ENCODE measurements at regions not wholly inside any gene's neighbourhood (a gene's known extent, or its start where the extent isn't known, plus 50 kb on each side); places are given as distances from the start of the nearest gene placed in this dataset.
"Not testable (repeated sequence)": the region's sequence is repeated elsewhere in the genome, so short reads cannot be mapped to it uniquely, and the experiment has no call there.

DNA sequence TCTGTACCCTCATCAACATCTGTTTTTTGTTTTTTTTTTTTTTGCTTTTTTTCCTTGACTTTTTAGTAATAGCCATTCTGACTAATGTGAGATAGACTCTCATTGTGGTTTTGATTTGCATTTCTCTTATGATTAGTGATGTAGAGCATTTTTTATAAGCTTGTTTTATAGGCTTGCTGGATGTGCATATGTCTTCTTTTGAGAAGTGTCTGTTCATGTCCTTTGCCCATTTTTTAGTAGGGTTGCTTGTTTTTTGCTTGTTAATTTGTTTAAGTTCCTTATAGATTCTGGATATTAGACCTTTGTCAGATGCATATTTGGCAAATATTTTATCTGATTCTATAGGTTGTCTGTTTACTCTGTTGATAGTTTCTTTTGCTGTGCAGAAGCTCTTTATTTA, 53.5 kb upstream of the FAR1 start:
- H3K27ac Mint-ChIP-seq, DNase-seq, H3K36me3 Mint-ChIP-seq, H3K4me1 Mint-ChIP-seq, H3K4me3 Mint-ChIP-seq, CTCF ChIA-PET: not testable (repeated sequence)
- Mint-ChIP-seq H3K9me3 (peaks cover 17% of the 10 kb centered on the region), H3K27me3 (peaks cover 11% of the 10 kb centered on the region)

- H3K9me3 Mint-ChIP-seq = peaks cover 2% of the 10 kb centered on the region
- CTCF ChIA-PET = no interaction called here
- H3K27me3 Mint-ChIP-seq = peaks cover 4% of the 10 kb centered on the region
- H3K27ac Mint-ChIP-seq = no peak overlapping the region
- no peak for DNase-seq
- no peak overlapping the region for H3K4me3 Mint-ChIP-seq
- no peaks in the 10 kb centered on the region for H3K4me1 Mint-ChIP-seq
- no peaks in the 10 kb centered on the region for H3K36me3 Mint-ChIP-seq
Measured at GRCh38 chr11:13608656-13609055, 59.8 kb upstream of the FAR1 start.

DNA sequence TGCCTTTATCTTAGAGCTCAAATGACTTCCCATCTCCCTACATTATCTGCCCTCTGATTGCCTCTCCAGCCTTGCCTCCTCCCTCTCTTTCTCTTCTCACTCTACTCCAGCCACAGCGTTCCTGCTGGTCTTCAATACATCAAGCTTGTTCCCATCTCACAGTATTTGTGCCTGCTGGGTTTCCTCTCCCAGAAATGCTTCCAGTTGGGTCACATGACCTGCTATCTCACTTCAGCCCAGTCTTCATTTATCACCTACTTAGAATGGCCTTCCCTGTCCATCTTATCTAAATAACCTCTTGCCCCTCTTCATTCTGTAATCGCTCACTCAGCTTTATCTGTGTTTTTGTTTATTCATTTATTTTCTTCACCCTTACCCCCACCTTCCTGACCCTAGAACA, 61.8 kb upstream of the FAR1 start:
- CTCF ChIA-PET = no interaction called here
- no peaks in the 10 kb centered on the region for H3K9me3 Mint-ChIP-seq
- no peak for DNase-seq
- H3K27me3 Mint-ChIP-seq = peaks cover 4% of the 10 kb centered on the region
- no peak overlapping the region for H3K27ac Mint-ChIP-seq
- H3K4me1 Mint-ChIP-seq = no peaks in the 10 kb centered on the region
- no peak overlapping the region for H3K4me3 Mint-ChIP-seq
- H3K36me3 Mint-ChIP-seq = no peaks in the 10 kb centered on the region

DNA sequence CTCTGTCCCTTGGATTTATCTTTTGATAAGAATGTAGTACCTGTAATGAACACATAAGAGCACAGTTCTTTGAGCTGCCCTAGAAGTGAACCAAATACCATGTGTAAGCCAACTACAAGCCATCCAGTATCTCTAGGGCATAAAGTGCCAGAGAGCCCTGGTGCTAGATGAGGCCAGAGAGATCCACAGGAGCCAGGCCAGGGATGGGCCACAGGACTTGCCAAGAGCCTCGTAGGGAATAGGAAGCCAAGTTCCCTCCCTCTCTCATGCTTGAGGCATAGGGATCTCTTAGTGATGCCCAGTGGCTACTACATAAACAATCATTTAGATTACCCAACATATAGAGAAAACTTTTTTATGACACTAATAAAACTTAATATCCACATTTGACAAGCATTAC, 64.8 kb upstream of the FAR1 start:
- Mint-ChIP-seq H3K27ac (no peak overlapping the region), H3K27me3 (peaks cover 10% of the 10 kb centered on the region), H3K36me3 (no peaks in the 10 kb centered on the region), H3K9me3 (no peaks in the 10 kb centered on the region), H3K4me1 (no peaks in the 10 kb centered on the region), H3K4me3 (no peak overlapping the region)
- no peak for DNase-seq
- CTCF ChIA-PET = no interaction called here

- CTCF ChIA-PET = no interaction called here
- no peaks in the 10 kb centered on the region for H3K9me3 Mint-ChIP-seq
- no peak overlapping the region for H3K4me3 Mint-ChIP-seq
Measured at GRCh38 chr11:13602844-13603243, 65.6 kb upstream of the FAR1 start.

GRCh38 chr11:13596611-13597326, 71.7 kb upstream of the FAR1 start:
- Mint-ChIP-seq H3K4me1 (no peaks in the 10 kb centered on the region), H3K9me3 (no peaks in the 10 kb centered on the region), H3K27me3 (peaks cover 10% of the 10 kb centered on the region), H3K4me3 (no peak overlapping the region), H3K27ac (no peak overlapping the region), H3K36me3 (no peaks in the 10 kb centered on the region)
- CTCF ChIA-PET = no interaction called here
- DNase-seq = no peak

More at GRCh38 chr11:13602844-13603243, 65.6 kb upstream of the FAR1 start:
- Mint-ChIP-seq H3K27me3 (peaks cover 10% of the 10 kb centered on the region), H3K4me1 (no peaks in the 10 kb centered on the region), H3K36me3 (no peaks in the 10 kb centered on the region), H3K27ac (no peak overlapping the region)
- DNase-seq = no peak

DNA sequence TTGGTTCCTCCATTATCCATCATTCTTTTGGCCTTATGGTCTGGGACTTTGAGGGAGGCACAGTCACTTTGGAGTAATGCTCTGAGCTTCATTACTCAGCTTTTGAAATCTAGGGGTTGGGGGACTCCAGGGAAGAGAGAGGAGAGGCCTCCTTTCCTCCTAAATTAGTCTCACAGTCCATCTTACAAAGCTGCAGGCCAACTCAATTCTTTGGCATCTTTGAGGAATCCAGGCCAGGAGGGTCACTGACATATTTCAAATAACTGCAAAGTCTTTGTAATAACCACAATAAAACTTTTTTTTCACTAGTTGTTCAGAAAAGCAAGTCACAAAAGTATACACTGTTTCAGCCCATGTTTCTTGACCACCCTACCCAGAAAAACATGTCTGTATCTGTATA, 73.3 kb upstream of the FAR1 start:
- Mint-ChIP-seq H3K36me3 (no peaks in the 10 kb centered on the region), H3K4me3 (no peak overlapping the region), H3K27me3 (peaks cover under 1% of the 10 kb centered on the region), H3K27ac (no peak overlapping the region), H3K4me1 (no peaks in the 10 kb centered on the region), H3K9me3 (no peaks in the 10 kb centered on the region)
- no peak for DNase-seq
- CTCF ChIA-PET = no interaction called here

GRCh38 chr11:13594044-13594443, 74.4 kb upstream of the FAR1 start:
- H3K27me3 Mint-ChIP-seq = no peaks in the 10 kb centered on the region
- H3K27ac Mint-ChIP-seq = no peak overlapping the region
- no peaks in the 10 kb centered on the region for H3K9me3 Mint-ChIP-seq
- no peak overlapping the region for H3K4me3 Mint-ChIP-seq
- no peak for DNase-seq
- CTCF ChIA-PET = no interaction called here
- no peaks in the 10 kb centered on the region for H3K36me3 Mint-ChIP-seq
- no peaks in the 10 kb centered on the region for H3K4me1 Mint-ChIP-seq

- CTCF ChIA-PET = no interaction called here
- H3K4me3 Mint-ChIP-seq = no peak overlapping the region
- no peaks in the 10 kb centered on the region for H3K36me3 Mint-ChIP-seq
- no peak overlapping the region for H3K27ac Mint-ChIP-seq
- H3K9me3 Mint-ChIP-seq = peaks cover 2% of the 10 kb centered on the region
- no peak for DNase-seq
- no peaks in the 10 kb centered on the region for H3K27me3 Mint-ChIP-seq
- H3K4me1 Mint-ChIP-seq = no peaks in the 10 kb centered on the region
Measured at GRCh38 chr11:13578514-13579140, 82.8 kb upstream of the PTH start.

DNA sequence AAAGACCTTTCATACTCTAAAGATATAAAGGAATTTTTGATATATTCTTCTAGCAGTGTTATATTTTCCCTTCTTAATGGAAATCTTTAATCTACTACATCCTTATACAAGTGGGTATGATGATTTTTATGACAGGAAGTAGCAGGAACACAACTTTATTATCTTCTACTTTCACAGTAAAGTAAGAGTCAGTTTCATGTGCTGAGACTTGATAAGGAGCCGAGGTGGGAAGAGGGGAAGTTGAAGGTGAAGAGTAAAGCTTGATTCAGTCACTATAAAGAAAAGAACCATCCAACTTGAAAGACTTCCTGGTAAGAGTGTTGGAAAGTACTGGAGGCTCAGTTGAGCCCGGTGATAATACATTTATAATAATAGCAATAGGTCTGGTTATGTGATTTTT, 82.1 kb upstream of the PTH start:
- Mint-ChIP-seq H3K4me1 (no peaks in the 10 kb centered on the region), H3K4me3 (no peak overlapping the region), H3K36me3 (no peaks in the 10 kb centered on the region), H3K27me3 (no peaks in the 10 kb centered on the region), H3K27ac (no peak overlapping the region), H3K9me3 (peaks cover 2% of the 10 kb centered on the region)
- CTCF ChIA-PET = no interaction called here
- no peak for DNase-seq

GRCh38 chr11:13576995-13577394, 81.2 kb upstream of the PTH start:
- CTCF ChIA-PET = no interaction called here
- no peaks in the 10 kb centered on the region for H3K27me3 Mint-ChIP-seq

GRCh38 chr11:13575385-13575784, 79.6 kb upstream of the PTH start:
- H3K27ac Mint-ChIP-seq, H3K36me3 Mint-ChIP-seq, CTCF ChIA-PET, DNase-seq, H3K4me1 Mint-ChIP-seq, H3K4me3 Mint-ChIP-seq, H3K27me3 Mint-ChIP-seq, H3K9me3 Mint-ChIP-seq: not testable (repeated sequence)

More at GRCh38 chr11:13576995-13577394, 81.2 kb upstream of the PTH start:
- Mint-ChIP-seq H3K4me1 (no peaks in the 10 kb centered on the region), H3K36me3 (no peaks in the 10 kb centered on the region), H3K27ac (no peak overlapping the region), H3K9me3 (peaks cover 2% of the 10 kb centered on the region), H3K4me3 (no peak overlapping the region)
- DNase-seq = no peak

DNA sequence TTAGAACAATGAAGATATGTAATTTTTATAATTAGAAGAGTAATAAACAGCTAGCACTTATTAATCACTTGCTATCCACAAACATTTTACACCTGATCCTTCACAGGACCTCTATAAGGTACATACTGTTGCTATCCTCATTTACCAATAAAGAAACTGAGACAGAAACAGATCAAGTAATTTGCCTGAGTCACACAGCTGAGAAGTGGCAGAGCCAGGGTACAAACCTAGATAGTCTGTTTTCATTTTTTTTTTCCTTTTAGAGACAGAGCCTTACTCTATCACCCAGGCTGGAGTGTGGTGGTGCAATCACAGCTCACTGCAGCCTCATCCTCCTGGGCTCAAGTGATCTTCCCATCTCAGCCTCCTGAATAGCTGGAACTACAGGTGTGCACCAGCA, 71.8 kb upstream of the PTH start:
- Mint-ChIP-seq H3K9me3 (no peaks in the 10 kb centered on the region), H3K4me1 (no peaks in the 10 kb centered on the region), H3K27ac (no peak overlapping the region), H3K4me3 (no peak overlapping the region), H3K36me3 (no peaks in the 10 kb centered on the region), H3K27me3 (peaks cover 4% of the 10 kb centered on the region)
- CTCF ChIA-PET = no interaction called here
- no peak for DNase-seq

DNA sequence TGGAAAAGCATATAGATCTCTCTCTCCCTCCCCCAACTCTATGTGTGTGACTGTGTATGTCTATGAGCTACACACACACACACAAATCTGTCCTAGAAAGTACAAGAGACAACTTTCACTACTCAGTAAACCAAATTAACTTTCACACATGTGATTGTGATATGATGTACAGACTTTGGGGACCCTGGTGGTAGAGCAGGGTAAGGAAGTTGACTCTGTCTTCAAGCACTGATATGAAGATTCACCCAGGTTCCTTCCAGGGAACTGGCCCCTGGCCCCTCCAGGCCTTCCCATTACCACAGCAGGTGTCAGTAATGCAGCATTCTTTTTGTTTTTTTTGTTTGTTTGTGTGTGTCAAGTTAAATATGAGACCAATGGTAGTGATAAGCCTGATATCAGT, 66.1 kb upstream of the PTH start:
- Mint-ChIP-seq H3K27ac (no peak overlapping the region), H3K4me3 (no peak overlapping the region), H3K9me3 (peaks cover 2% of the 10 kb centered on the region), H3K4me1 (no peaks in the 10 kb centered on the region), H3K36me3 (no peaks in the 10 kb centered on the region), H3K27me3 (no peaks in the 10 kb centered on the region)
- CTCF ChIA-PET = no interaction called here
- DNase-seq = no peak

- H3K27ac Mint-ChIP-seq, H3K27me3 Mint-ChIP-seq, H3K4me3 Mint-ChIP-seq, H3K4me1 Mint-ChIP-seq, CTCF ChIA-PET, H3K36me3 Mint-ChIP-seq, H3K9me3 Mint-ChIP-seq: not testable (repeated sequence)
- peak; percentile 23 for DNase-seq
Measured at GRCh38 chr11:13560341-13560740, 64.5 kb upstream of the PTH start.

Measured in activated naive CD4-positive, alpha-beta T cell treated with anti-CD3 and anti-CD28 coated beads, Interleukin-2, amount 10 ng/mL, durations not matched to agents 7 days and 5 days (primary cell).